ENCODE measurements at regions not wholly inside any gene's neighbourhood (a gene's known extent, or its start where the extent isn't known, plus 50 kb on each side); places are given as distances from the start of the nearest gene placed in this dataset.

GRCh38 chr4:129455482-129455881 is 359.5 kb downstream of the C4orf33 start:
- Mint-ChIP-seq H3K27me3 (no peaks in the 10 kb centered on the region), H3K4me1 (no peaks in the 10 kb centered on the region), H3K4me3 (no peak overlapping the region), H3K27ac (no peak overlapping the region), H3K9me3 (ENCODE audit: insufficient read depth) (no peaks in the 10 kb centered on the region)
- Histone ChIP-seq H3K4me2 (replicated peaks; ENCODE audit: low read depth, low read length, poor library complexity, severe bottlenecking) (no peak overlapping the region), H3K27ac (ENCODE audit: low read length in 2 of 2) (no peak overlapping the region), H2AFZ (ENCODE audit: insufficient read depth, low read depth, low read length, poor library complexity, severe bottlenecking) (no peak overlapping the region), H3K79me2 (ENCODE audit: control insufficient read depth, insufficient read depth, low read length) (no peaks in the 10 kb centered on the region), H4K20me1 (ENCODE audit: control insufficient read depth, insufficient read depth, low read length, poor library complexity, severe bottlenecking) (no peaks in the 10 kb centered on the region), H3K9ac (ENCODE audit: low read length) (no peak overlapping the region), H3K4me1 (ENCODE audit: control insufficient read depth in 2 of 2, insufficient read depth in 2 of 2, low read length in 2 of 2) (no peaks in the 10 kb centered on the region), H3K36me3 (replicated peaks in 1 of 2; ENCODE audit: control extremely low read depth in 1 of 2, control insufficient read depth in 1 of 2, extremely low read depth in 1 of 2, insufficient read depth in 2 of 2, low read length in 1 of 2) (no peaks in the 10 kb centered on the region), H3K27me3 (replicated peaks in 1 of 4; ENCODE audit: control extremely low read depth in 1 of 4, control insufficient read depth in 3 of 4, insufficient read depth in 4 of 4, low read length in 3 of 4) (no peaks in the 10 kb centered on the region), H3K4me3 (ENCODE audit: control extremely low read depth in 1 of 5, extremely low read depth in 1 of 5, insufficient read depth in 1 of 5, low read depth in 2 of 5, low read length in 4 of 5) (no peak overlapping the region), H3K9me3 (ENCODE audit: control extremely low read depth in 1 of 3, control insufficient read depth in 2 of 3, insufficient read depth in 1 of 3, low read length in 2 of 3) (no peaks in the 10 kb centered on the region)
- ATAC-seq (ENCODE audit: low read depth) (no peak), DNase-seq (no peak)
- ChIA-PET CTCF (no interaction called here), POLR2A (no interaction called here)
- WGBS (ENCODE audit: insufficient coverage): 100% methylated on average over 1 of the region's 1 CpG
- intact Hi-C loops (cut with micrococcal nuclease): no loop called here
- no peak for TF ChIP-seq EZH2 (IDR thresholded peaks at IDR 0.05; ENCODE audit: borderline replicate concordance, insufficient read depth, low read depth, low read length, poor library complexity, severe bottlenecking)
- TF ChIP-seq, protein P1, sequence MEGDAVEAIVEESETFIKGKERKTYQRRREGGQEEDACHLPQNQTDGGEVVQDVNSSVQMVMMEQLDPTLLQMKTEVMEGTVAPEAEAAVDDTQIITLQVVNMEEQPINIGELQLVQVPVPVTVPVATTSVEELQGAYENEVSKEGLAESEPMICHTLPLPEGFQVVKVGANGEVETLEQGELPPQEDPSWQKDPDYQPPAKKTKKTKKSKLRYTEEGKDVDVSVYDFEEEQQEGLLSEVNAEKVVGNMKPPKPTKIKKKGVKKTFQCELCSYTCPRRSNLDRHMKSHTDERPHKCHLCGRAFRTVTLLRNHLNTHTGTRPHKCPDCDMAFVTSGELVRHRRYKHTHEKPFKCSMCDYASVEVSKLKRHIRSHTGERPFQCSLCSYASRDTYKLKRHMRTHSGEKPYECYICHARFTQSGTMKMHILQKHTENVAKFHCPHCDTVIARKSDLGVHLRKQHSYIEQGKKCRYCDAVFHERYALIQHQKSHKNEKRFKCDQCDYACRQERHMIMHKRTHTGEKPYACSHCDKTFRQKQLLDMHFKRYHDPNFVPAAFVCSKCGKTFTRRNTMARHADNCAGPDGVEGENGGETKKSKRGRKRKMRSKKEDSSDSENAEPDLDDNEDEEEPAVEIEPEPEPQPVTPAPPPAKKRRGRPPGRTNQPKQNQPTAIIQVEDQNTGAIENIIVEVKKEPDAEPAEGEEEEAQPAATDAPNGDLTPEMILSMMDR (IDR thresholded peaks at IDR 0.05): no peak

- Histone ChIP-seq H3K9me3 (ENCODE audit: control extremely low read depth in 1 of 3, control insufficient read depth in 2 of 3, insufficient read depth in 1 of 3, low read length in 2 of 3) (no peaks in the 10 kb centered on the region), H3K9ac (ENCODE audit: low read length) (no peak overlapping the region), H3K4me2 (replicated peaks; ENCODE audit: low read depth, low read length, poor library complexity, severe bottlenecking) (no peak overlapping the region), H3K4me3 (ENCODE audit: control extremely low read depth in 1 of 5, extremely low read depth in 1 of 5, insufficient read depth in 1 of 5, low read depth in 2 of 5, low read length in 4 of 5) (no peak overlapping the region), H3K27me3 (replicated peaks in 1 of 4; ENCODE audit: control extremely low read depth in 1 of 4, control insufficient read depth in 3 of 4, insufficient read depth in 4 of 4, low read length in 3 of 4) (no peaks in the 10 kb centered on the region), H4K20me1 (ENCODE audit: control insufficient read depth, insufficient read depth, low read length, poor library complexity, severe bottlenecking) (no peaks in the 10 kb centered on the region), H3K79me2 (ENCODE audit: control insufficient read depth, insufficient read depth, low read length) (no peaks in the 10 kb centered on the region), H3K4me1 (ENCODE audit: control insufficient read depth in 2 of 2, insufficient read depth in 2 of 2, low read length in 2 of 2) (no peaks in the 10 kb centered on the region), H2AFZ (ENCODE audit: insufficient read depth, low read depth, low read length, poor library complexity, severe bottlenecking) (no peak overlapping the region), H3K36me3 (replicated peaks in 1 of 2; ENCODE audit: control extremely low read depth in 1 of 2, control insufficient read depth in 1 of 2, extremely low read depth in 1 of 2, insufficient read depth in 2 of 2, low read length in 1 of 2) (no peaks in the 10 kb centered on the region), H3K27ac (ENCODE audit: low read length in 2 of 2) (no peak overlapping the region)
- POLR2A ChIA-PET: no interaction called here
- Mint-ChIP-seq H3K27ac (no peak overlapping the region), H3K4me3 (no peak overlapping the region), H3K27me3 (no peaks in the 10 kb centered on the region), H3K4me1 (no peaks in the 10 kb centered on the region), H3K9me3 (ENCODE audit: insufficient read depth) (no peaks in the 10 kb centered on the region)
- ATAC-seq (ENCODE audit: low read depth) (no peak), DNase-seq (no peak)
- CTCF ChIA-PET: no interaction called here
- no peak for TF ChIP-seq EZH2 (IDR thresholded peaks at IDR 0.05; ENCODE audit: borderline replicate concordance, insufficient read depth, low read depth, low read length, poor library complexity, severe bottlenecking)
- TF ChIP-seq, protein P1 (IDR thresholded peaks at IDR 0.05): no peak
- intact Hi-C loops (cut with micrococcal nuclease): no loop called here
- no CpG with 5 or more reads among the region's 1 CpG for WGBS (ENCODE audit: insufficient coverage)
Measured at GRCh38 chr4:129468624-129469023, 372.7 kb downstream of the C4orf33 start.

Measured in B cell (primary cell).